Astrocyte of the spinal cord (primary cell): ENCODE measurements at regions not wholly inside any gene's neighbourhood (a gene's known extent, or its start where the extent isn't known, plus 50 kb on each side); places are given as distances from the start of the nearest gene placed in this dataset.

Source experiments
- DNase-seq: peaks from one replicate; pipeline ENCODE4 v3.0.0; 2011; ENCODE audit warnings: low read depth, low spot score
- H3K4me3 ChIP-seq: 2 replicates; pipeline ENCODE4 v1.5.1; 2011; ENCODE audit warnings: low read depth, mild to moderate bottlenecking, low read length, moderate library complexity
- in situ Hi-C: cut with HindIII; loops from 2 replicates; pipeline ENCODE4 v1.10.0; 2017; ENCODE audit warnings: low sequenced_read_pairs
- TF ChIP-seq, protein P1 (sequence below): IDR thresholded peaks from 2 replicates; pipeline ENCODE4 v1.5.1; 2012; ENCODE audit warnings: low read depth, mild to moderate bottlenecking, low read length, inconsistent platforms

DNA sequence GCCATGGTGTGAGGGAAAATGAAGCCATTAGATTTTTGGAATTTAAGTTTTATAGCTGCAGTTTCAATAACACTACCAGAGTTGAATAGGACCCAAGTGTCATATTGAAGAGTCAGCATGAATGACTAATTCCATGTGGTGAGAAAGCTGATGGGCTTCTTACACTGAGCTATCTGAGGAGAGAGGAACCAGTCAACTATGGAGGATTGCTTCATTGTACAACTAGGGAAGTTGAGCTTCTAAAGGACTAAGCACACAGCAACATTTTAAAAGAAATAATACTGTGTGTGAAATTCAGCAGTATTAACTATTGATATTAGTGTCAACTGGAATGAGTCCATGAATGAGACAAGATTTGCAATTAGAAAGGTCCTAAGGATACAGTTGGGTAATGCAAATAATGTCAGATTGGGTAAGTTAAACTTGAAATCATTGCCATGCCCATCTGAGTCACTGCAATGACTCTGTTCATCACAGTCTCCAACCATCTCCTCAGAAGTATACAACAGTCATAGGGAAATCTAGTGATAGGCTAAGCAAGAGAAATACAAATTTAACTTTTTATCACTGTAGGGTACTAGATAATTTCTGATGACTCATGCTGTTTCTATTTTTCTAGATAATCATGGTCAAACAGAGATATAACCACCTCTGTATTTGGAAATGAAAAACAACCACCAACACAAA, 394.2 kb downstream of the FSCB start:
- H3K4me3 ChIP-seq, result no peak overlapping the region
- in situ Hi-C loops, result no loop called here
- TF ChIP-seq, protein P1, sequence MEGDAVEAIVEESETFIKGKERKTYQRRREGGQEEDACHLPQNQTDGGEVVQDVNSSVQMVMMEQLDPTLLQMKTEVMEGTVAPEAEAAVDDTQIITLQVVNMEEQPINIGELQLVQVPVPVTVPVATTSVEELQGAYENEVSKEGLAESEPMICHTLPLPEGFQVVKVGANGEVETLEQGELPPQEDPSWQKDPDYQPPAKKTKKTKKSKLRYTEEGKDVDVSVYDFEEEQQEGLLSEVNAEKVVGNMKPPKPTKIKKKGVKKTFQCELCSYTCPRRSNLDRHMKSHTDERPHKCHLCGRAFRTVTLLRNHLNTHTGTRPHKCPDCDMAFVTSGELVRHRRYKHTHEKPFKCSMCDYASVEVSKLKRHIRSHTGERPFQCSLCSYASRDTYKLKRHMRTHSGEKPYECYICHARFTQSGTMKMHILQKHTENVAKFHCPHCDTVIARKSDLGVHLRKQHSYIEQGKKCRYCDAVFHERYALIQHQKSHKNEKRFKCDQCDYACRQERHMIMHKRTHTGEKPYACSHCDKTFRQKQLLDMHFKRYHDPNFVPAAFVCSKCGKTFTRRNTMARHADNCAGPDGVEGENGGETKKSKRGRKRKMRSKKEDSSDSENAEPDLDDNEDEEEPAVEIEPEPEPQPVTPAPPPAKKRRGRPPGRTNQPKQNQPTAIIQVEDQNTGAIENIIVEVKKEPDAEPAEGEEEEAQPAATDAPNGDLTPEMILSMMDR, result no peak
- no peak for DNase-seq

DNA sequence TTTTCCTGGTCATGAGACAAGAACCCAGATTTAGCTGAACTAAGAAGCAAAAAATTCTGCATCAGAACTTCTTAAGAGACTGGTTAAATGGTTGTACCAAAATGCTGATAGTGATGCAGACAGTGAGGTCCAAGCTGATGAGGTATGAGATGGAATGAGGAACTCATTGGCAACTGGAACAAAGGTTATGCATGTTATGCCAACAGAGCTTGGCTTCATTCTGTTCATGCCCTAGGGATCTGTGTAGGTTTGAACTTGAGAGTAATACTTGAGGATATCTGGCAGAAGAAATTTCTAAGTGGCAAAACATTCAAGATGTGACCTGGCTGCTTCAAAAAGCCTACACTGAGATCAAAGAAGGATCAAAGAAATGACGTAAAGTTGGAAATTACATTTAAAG, 398.0 kb downstream of the FSCB start:
- TF ChIP-seq, protein P1, result no peak
- no peak overlapping the region for H3K4me3 ChIP-seq
- no peak for DNase-seq
- in situ Hi-C loops, result no loop called here

GRCh38 chr14:44108601-44109000, 398.5 kb downstream of the FSCB start:
- in situ Hi-C loops, result no loop called here
- DNase-seq, result no peak
- TF ChIP-seq, protein P1, result no peak
- no peak overlapping the region for H3K4me3 ChIP-seq

GRCh38 chr14:44107156-44107555, 399.9 kb downstream of the FSCB start:
- in situ Hi-C loops, result no loop called here
- TF ChIP-seq, protein P1, result no peak
- no peak for DNase-seq

GRCh38 chr14:44099743-44100488, 407.2 kb downstream of the FSCB start:
- no peak overlapping the region for H3K4me3 ChIP-seq
- TF ChIP-seq, protein P1, result no peak
- in situ Hi-C loops, result no loop called here
- DNase-seq, result no peak

More at GRCh38 chr14:44107156-44107555, 399.9 kb downstream of the FSCB start:
- H3K4me3 ChIP-seq, result no peak overlapping the region

DNA sequence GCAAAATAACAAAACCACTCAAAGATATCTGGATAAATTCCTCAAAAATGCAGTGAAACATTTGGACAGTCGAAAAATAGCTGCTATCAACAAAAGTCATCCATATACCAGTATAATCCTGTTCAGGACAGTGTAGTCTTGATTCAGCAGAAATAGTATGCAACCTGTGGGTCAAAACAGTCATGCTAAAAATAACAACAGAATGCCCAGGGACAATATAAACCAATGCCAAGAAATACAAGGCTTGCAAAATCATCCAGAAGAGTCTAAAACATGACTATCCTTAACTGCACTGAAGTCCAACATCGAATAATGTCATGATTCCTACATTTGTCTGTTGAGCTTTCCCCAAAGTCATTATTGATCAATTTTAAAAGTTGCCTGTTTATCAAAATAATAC, 425.9 kb downstream of the FSCB start:
- H3K4me3 ChIP-seq, result no peak overlapping the region
- TF ChIP-seq, protein P1, result no peak
- no peak for DNase-seq
- in situ Hi-C loops, result no loop called here
